GM23338 (cell line): ENCODE measurements at regions not wholly inside any gene's neighbourhood (a gene's known extent, or its start where the extent isn't known, plus 50 kb on each side); places are given as distances from the start of the nearest gene placed in this dataset.

Source experiments
- ATAC-seq: fragments of 200-7000 bp; cut with Tn5 transposase; 3 replicates; pipeline ENCODE4 v1.9.1; 2020
- DNase-seq: peaks from one replicate; pipeline ENCODE4 v3.0.0-alpha.2; 2015; ENCODE audit warnings: low spot score
- H2AFZ ChIP-seq: fragments of 200-600 bp; sonication (generic); 2 replicates; pipeline ENCODE4 v1.8.0; 2016; ENCODE audit warnings: antibody characterized with exemption, mild to moderate bottlenecking, moderate library complexity
- H3F3A ChIP-seq: fragments of 200-600 bp; sonication (generic); replicated peaks from 2 replicates; pipeline ENCODE4 v1.8.0; 2017; ENCODE audit warnings: antibody characterized with exemption, mixed run types, low read depth
- H3K27ac ChIP-seq: fragments of 200-600 bp; sonication (generic); 2 replicates; pipeline ENCODE4 v1.6.1; 2016; ENCODE audit warnings: low read depth
- H3K27me3 ChIP-seq: fragments of 200-600 bp; sonication (generic); 2 replicates; pipeline ENCODE4 v1.8.0; 2016; ENCODE audit warnings: mild to moderate bottlenecking, mixed run types, moderate library complexity; ENCODE audit not compliant: insufficient read depth
- H3K36me3 ChIP-seq: fragments of 200-600 bp; sonication (generic); 2 replicates; pipeline ENCODE4 v1.8.0; 2016; ENCODE audit warnings: mild to moderate bottlenecking; ENCODE audit not compliant: insufficient read depth
- H3K4me1 ChIP-seq: fragments of 200-600 bp; sonication (generic); 2 replicates; pipeline ENCODE4 v1.8.0; 2016; ENCODE audit warnings: mild to moderate bottlenecking, moderate library complexity; ENCODE audit not compliant: insufficient read depth
- H3K4me2 ChIP-seq: fragments of 200-600 bp; sonication (generic); 2 replicates; pipeline ENCODE4 v1.7.1; 2017; ENCODE audit warnings: mixed run types
- H3K4me3 ChIP-seq: fragments of 200-600 bp; sonication (generic); 2 replicates; pipeline ENCODE4 v1.6.1; 2016; ENCODE audit warnings: mixed run types
- H3K79me2 ChIP-seq: fragments of 200-600 bp; sonication (generic); replicated peaks from 2 replicates; pipeline ENCODE4 v1.8.0; 2017; ENCODE audit warnings: mild to moderate bottlenecking; ENCODE audit not compliant: insufficient read depth
- H3K9me2 ChIP-seq: fragments of 200-600 bp; sonication (generic); 2 replicates; pipeline ENCODE4 v1.8.0; 2017; ENCODE audit not compliant: insufficient read depth
- H4K20me1 ChIP-seq: fragments of 200-600 bp; sonication (generic); replicated peaks from 2 replicates; pipeline ENCODE4 v1.8.0; 2017; ENCODE audit warnings: mild to moderate bottlenecking; ENCODE audit not compliant: insufficient read depth
- H3K27ac Mint-ChIP-seq: 2 replicates; pipeline ENCODE4 v1.8.0; 2020; ENCODE audit warnings: inconsistent platforms, mild to moderate bottlenecking, moderate library complexity, mixed read lengths
- H3K27me3 Mint-ChIP-seq: 3 replicates; pipeline ENCODE4 v1.8.0; 2022; ENCODE audit warnings: low read depth, mild to moderate bottlenecking, moderate library complexity, mixed read lengths, inconsistent platforms; ENCODE audit not compliant: insufficient read depth, poor library complexity
- H3K36me3 Mint-ChIP-seq: 3 replicates; pipeline ENCODE4 v1.8.0; 2021; ENCODE audit warnings: low read depth, mild to moderate bottlenecking, inconsistent platforms, moderate library complexity, mixed read lengths
- H3K4me1 Mint-ChIP-seq: 3 replicates; pipeline ENCODE4 v1.8.0; 2020; ENCODE audit warnings: mild to moderate bottlenecking, inconsistent platforms, mixed read lengths
- H3K4me3 Mint-ChIP-seq: 3 replicates; pipeline ENCODE4 v1.8.0; 2021; ENCODE audit warnings: moderate library complexity, mild to moderate bottlenecking, inconsistent platforms, mixed read lengths
- H3K9me3 Mint-ChIP-seq: 3 replicates; pipeline ENCODE4 v1.8.0; 2020; ENCODE audit warnings: moderate library complexity, mild to moderate bottlenecking, inconsistent platforms, mixed read lengths
- CREB1 ChIP-seq: fragments of 250-450 bp; sonication (Bioruptor Pico); IDR thresholded peaks from 2 replicates; pipeline ENCODE4 v1.5.0; 2020; ENCODE audit warnings: low read depth, mild to moderate bottlenecking, moderate library complexity
- CTCF ChIP-seq, 2 experiments: fragments of 200-600 bp in 1 of 2; sonication (generic) in 1 of 2; conservative IDR thresholded peaks; 2 replicates each; pipeline versions ENCODE4 v1.5.1 to v1.6.1; 2016 to 2017; ENCODE audit warnings: antibody characterized with exemption in 2 of 2, low read depth in 2 of 2, mild to moderate bottlenecking in 2 of 2, moderate library complexity in 1 of 2
- EZH2 ChIP-seq: fragments of 200-600 bp; sonication (generic); IDR thresholded peaks from one replicate; pipeline ENCODE4 v1.8.0; 2017; ENCODE audit warnings: antibody characterized with exemption, mild to moderate bottlenecking, low read depth; ENCODE audit not compliant: unreplicated experiment
- EZH2phosphoT487 ChIP-seq: fragments of 200-600 bp; sonication (generic); IDR thresholded peaks from one replicate; pipeline ENCODE4 v1.8.1; 2018; ENCODE audit warnings: antibody characterized with exemption; ENCODE audit not compliant: unreplicated experiment
- JUNB ChIP-seq: IDR thresholded peaks from one replicate; pipeline ENCODE4 v1.6.1; 2016; ENCODE audit warnings: antibody characterized with exemption; ENCODE audit not compliant: unreplicated experiment
- NANOG ChIP-seq: IDR thresholded peaks from 2 replicates; pipeline ENCODE4 v1.6.1; 2016; ENCODE audit warnings: antibody characterized with exemption, borderline replicate concordance
- POLR2AphosphoS5 ChIP-seq: IDR thresholded peaks from 2 replicates; pipeline ENCODE4 v1.6.1; 2016; ENCODE audit warnings: antibody characterized with exemption, low read depth
- STAT1 ChIP-seq: IDR thresholded peaks from one replicate; pipeline ENCODE4 v1.6.1; 2016; ENCODE audit warnings: antibody characterized with exemption; ENCODE audit not compliant: unreplicated experiment
- ZNF114 ChIP-seq: fragments of 250-450 bp; sonication (Bioruptor Pico); IDR thresholded peaks from 2 replicates; pipeline ENCODE4 v1.5.0; 2020; ENCODE audit warnings: mild to moderate bottlenecking, moderate library complexity
- ZNF331 ChIP-seq: fragments of 250-450 bp; sonication (Bioruptor Pico); IDR thresholded peaks from 2 replicates; pipeline ENCODE4 v1.5.0; 2020; ENCODE audit warnings: low read depth, mild to moderate bottlenecking, moderate library complexity
- ZNF462 ChIP-seq: fragments of 250-450 bp; sonication (Bioruptor Pico); IDR thresholded peaks from 2 replicates; pipeline ENCODE4 v1.5.0; 2020; ENCODE audit warnings: mild to moderate bottlenecking, moderate library complexity
- TF ChIP-seq, protein P1 (sequence below): IDR thresholded peaks from one replicate; pipeline ENCODE4 v1.6.1; 2018; ENCODE audit warnings: antibody characterized with exemption; ENCODE audit not compliant: unreplicated experiment
- TF ChIP-seq, protein P2 (sequence below): IDR thresholded peaks from 2 replicates; pipeline ENCODE4 v1.6.1; 2016; ENCODE audit warnings: antibody characterized with exemption

GRCh38 chr5:16384804-16385203, 80.8 kb downstream of the ZNF622 start:
- Histone ChIP-seq H3K4me1 (no peaks in the 10 kb centered on the region), H2AFZ (no peak overlapping the region), H3K27ac (no peak overlapping the region), H3K27me3 (no peaks in the 10 kb centered on the region), H3K4me2 (no peak overlapping the region), H3K36me3 (no peaks in the 10 kb centered on the region), H3K4me3 (no peak overlapping the region), H3F3A (no peaks in the 10 kb centered on the region), H4K20me1 (no peaks in the 10 kb centered on the region), H3K9me2 (peaks cover 10% of the 10 kb centered on the region; the same call in 1 of the 2 replicates), H3K79me2 (no peaks in the 10 kb centered on the region)
- Mint-ChIP-seq H3K9me3 (no peaks in the 10 kb centered on the region), H3K27me3 (peaks cover 2% of the 10 kb centered on the region), H3K4me3 (no peak overlapping the region), H3K4me1 (peaks cover 2% of the 10 kb centered on the region; the same call in 1 of the 3 replicates), H3K36me3 (no peaks in the 10 kb centered on the region), H3K27ac (no peak overlapping the region)
- no peak for ATAC-seq
- no peak for DNase-seq
- TF ChIP-seq ZNF331 (CRISPR knock-in tag) (no peak), EZH2 (no peak), CTCF (conservative IDR thresholded peaks at IDR 0.05; ENCODE audit: low read depth in 2 of 2) (no peak), ZNF462 (no peak), POLR2AphosphoS5 (no peak), CREB1 (CRISPR knock-in tag) (no peak), ZNF114 (CRISPR knock-in tag) (no peak), JUNB (no peak), NANOG (no peak), STAT1 (no peak), EZH2phosphoT487 (no peak)
- TF ChIP-seq, protein P1, sequence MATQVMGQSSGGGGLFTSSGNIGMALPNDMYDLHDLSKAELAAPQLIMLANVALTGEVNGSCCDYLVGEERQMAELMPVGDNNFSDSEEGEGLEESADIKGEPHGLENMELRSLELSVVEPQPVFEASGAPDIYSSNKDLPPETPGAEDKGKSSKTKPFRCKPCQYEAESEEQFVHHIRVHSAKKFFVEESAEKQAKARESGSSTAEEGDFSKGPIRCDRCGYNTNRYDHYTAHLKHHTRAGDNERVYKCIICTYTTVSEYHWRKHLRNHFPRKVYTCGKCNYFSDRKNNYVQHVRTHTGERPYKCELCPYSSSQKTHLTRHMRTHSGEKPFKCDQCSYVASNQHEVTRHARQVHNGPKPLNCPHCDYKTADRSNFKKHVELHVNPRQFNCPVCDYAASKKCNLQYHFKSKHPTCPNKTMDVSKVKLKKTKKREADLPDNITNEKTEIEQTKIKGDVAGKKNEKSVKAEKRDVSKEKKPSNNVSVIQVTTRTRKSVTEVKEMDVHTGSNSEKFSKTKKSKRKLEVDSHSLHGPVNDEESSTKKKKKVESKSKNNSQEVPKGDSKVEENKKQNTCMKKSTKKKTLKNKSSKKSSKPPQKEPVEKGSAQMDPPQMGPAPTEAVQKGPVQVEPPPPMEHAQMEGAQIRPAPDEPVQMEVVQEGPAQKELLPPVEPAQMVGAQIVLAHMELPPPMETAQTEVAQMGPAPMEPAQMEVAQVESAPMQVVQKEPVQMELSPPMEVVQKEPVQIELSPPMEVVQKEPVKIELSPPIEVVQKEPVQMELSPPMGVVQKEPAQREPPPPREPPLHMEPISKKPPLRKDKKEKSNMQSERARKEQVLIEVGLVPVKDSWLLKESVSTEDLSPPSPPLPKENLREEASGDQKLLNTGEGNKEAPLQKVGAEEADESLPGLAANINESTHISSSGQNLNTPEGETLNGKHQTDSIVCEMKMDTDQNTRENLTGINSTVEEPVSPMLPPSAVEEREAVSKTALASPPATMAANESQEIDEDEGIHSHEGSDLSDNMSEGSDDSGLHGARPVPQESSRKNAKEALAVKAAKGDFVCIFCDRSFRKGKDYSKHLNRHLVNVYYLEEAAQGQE, result no peak
- TF ChIP-seq, protein P2, sequence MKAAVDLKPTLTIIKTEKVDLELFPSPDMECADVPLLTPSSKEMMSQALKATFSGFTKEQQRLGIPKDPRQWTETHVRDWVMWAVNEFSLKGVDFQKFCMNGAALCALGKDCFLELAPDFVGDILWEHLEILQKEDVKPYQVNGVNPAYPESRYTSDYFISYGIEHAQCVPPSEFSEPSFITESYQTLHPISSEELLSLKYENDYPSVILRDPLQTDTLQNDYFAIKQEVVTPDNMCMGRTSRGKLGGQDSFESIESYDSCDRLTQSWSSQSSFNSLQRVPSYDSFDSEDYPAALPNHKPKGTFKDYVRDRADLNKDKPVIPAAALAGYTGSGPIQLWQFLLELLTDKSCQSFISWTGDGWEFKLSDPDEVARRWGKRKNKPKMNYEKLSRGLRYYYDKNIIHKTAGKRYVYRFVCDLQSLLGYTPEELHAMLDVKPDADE, result no peak
